CD4-positive, alpha-beta T cell (primary cell): ENCODE measurements at regions not wholly inside any gene's neighbourhood (a gene's known extent, or its start where the extent isn't known, plus 50 kb on each side); places are given as distances from the start of the nearest gene placed in this dataset.

Source experiments
- ATAC-seq: fragments of 200-7000 bp; cut with Tn5 transposase; one replicate; pipeline ENCODE4 v1.10.0; 2022; ENCODE audit warnings: mild to moderate bottlenecking; ENCODE audit not compliant: poor library complexity
- CTCF ChIA-PET: fragments of 350-600 bp; sonication (Branson Sonifier 250); formaldehyde crosslinking; loops from one replicate; lab custom pipeline; 2021; ENCODE audit warnings: antibody characterized with exemption, inconsistent platforms; lab: Charles Lee
- POLR2A ChIA-PET: fragments of 350-600 bp; sonication (Branson Sonifier 250); formaldehyde crosslinking; loops from one replicate; lab custom pipeline; 2021; ENCODE audit warnings: antibody characterized with exemption, inconsistent platforms; lab: Charles Lee
- DNase-seq, 14 experiments: peaks; one replicate each; pipeline ENCODE4 v3.0.0-alpha.2; 2013 to 2020; ENCODE audit warnings: mixed read lengths in 2 of 14
- H3K27ac ChIP-seq, 2 donors: one replicate each; pipeline versions ENCODE4 v1.5.1 to v1.7.0; 2013; ENCODE audit warnings: low read length in 2 of 2, low read depth in 1 of 2, mild to moderate bottlenecking in 1 of 2
- H3K27me3 ChIP-seq, 2 experiments: 1 replicate in 1 of 2; 2 replicates in 1 of 2; pipeline versions ENCODE4 v1.6.1 to v1.7.0; 2013; ENCODE audit warnings: low read length in 2 of 2, control low read depth in 1 of 2, mild to moderate bottlenecking in 1 of 2, moderate library complexity in 1 of 2; ENCODE audit not compliant: insufficient read depth in 2 of 2, control insufficient read depth in 1 of 2
- H3K36me3 ChIP-seq: one replicate; pipeline ENCODE4 v1.6.1; 2013; ENCODE audit warnings: low read length, control low read depth; ENCODE audit not compliant: insufficient read depth
- H3K4me1 ChIP-seq: one replicate; pipeline ENCODE4 v1.6.1; 2013; ENCODE audit warnings: low read length, control low read depth; ENCODE audit not compliant: insufficient read depth
- H3K4me3 ChIP-seq: one replicate; pipeline ENCODE4 v1.5.1; 2013; ENCODE audit warnings: mild to moderate bottlenecking, low read length, moderate library complexity
- H3K9me3 ChIP-seq, 2 experiments: 1 replicate in 1 of 2; 2 replicates in 1 of 2; pipeline versions ENCODE4 v1.6.1 to v1.7.0; 2013; ENCODE audit warnings: low read length in 2 of 2, mild to moderate bottlenecking in 2 of 2, control low read depth in 1 of 2, moderate library complexity in 1 of 2; ENCODE audit not compliant: control insufficient read depth in 1 of 2, insufficient read depth in 1 of 2
- H3K27ac Mint-ChIP-seq: one replicate; pipeline ENCODE4 v1.8.0; 2020; ENCODE audit warnings: mixed read lengths
- H3K27me3 Mint-ChIP-seq: one replicate; pipeline ENCODE4 v1.8.0; 2021; ENCODE audit warnings: mixed read lengths
- H3K36me3 Mint-ChIP-seq: one replicate; pipeline ENCODE4 v1.8.0; 2021; ENCODE audit warnings: low read depth, mixed read lengths
- H3K4me1 Mint-ChIP-seq: one replicate; pipeline ENCODE4 v1.8.0; 2021; ENCODE audit warnings: low read depth, mixed read lengths
- H3K4me3 Mint-ChIP-seq: one replicate; pipeline ENCODE4 v1.8.0; 2020; ENCODE audit warnings: mild to moderate bottlenecking, mixed read lengths
- H3K9me3 Mint-ChIP-seq: one replicate; pipeline ENCODE4 v1.8.0; 2020; ENCODE audit warnings: mixed read lengths
- intact Hi-C, 2 experiments: fragments of 100-400 bp; cut with DNase I in 1 of 2; cut with micrococcal nuclease in 1 of 2; formaldehyde crosslinking; loops; one replicate each; pipeline versions ENCODE4 v1.15.1 to v1.9.0; 2023 to 2025; cut with DNase I, micrococcal nuclease
- TF ChIP-seq, protein P1 (sequence below): fragments of 200-600 bp; IDR thresholded peaks from one replicate; pipeline ENCODE4 v1.8.0; 2022; ENCODE audit warnings: antibody characterized with exemption, mild to moderate bottlenecking

- intact Hi-C loops = no loop called here
- H3K27ac Mint-ChIP-seq = no peak overlapping the region
- H3K4me1 Mint-ChIP-seq = no peaks in the 10 kb centered on the region
- TF ChIP-seq, protein P1, sequence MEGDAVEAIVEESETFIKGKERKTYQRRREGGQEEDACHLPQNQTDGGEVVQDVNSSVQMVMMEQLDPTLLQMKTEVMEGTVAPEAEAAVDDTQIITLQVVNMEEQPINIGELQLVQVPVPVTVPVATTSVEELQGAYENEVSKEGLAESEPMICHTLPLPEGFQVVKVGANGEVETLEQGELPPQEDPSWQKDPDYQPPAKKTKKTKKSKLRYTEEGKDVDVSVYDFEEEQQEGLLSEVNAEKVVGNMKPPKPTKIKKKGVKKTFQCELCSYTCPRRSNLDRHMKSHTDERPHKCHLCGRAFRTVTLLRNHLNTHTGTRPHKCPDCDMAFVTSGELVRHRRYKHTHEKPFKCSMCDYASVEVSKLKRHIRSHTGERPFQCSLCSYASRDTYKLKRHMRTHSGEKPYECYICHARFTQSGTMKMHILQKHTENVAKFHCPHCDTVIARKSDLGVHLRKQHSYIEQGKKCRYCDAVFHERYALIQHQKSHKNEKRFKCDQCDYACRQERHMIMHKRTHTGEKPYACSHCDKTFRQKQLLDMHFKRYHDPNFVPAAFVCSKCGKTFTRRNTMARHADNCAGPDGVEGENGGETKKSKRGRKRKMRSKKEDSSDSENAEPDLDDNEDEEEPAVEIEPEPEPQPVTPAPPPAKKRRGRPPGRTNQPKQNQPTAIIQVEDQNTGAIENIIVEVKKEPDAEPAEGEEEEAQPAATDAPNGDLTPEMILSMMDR = no peak
- H3K4me3 Mint-ChIP-seq = no peak overlapping the region
- H3K27ac ChIP-seq = no peak overlapping the region
- CTCF ChIA-PET = no interaction called here
- H3K27me3 Mint-ChIP-seq = peaks cover 29% of the 10 kb centered on the region
- no peak for ATAC-seq
- no peaks in the 10 kb centered on the region for H3K36me3 Mint-ChIP-seq
- POLR2A ChIA-PET = no interaction called here
- H3K36me3 ChIP-seq = no peaks in the 10 kb centered on the region
- no peak overlapping the region for H3K4me3 ChIP-seq
- H3K27me3 ChIP-seq = peaks cover 5 to 12% of the 10 kb centered on the region in 2 experiments
- H3K9me3 ChIP-seq = no peaks in the 10 kb centered on the region
- no peaks in the 10 kb centered on the region for H3K9me3 Mint-ChIP-seq
- H3K4me1 ChIP-seq = no peaks in the 10 kb centered on the region
- DNase-seq = no peak
Observed at GRCh38 chr10:118216571-118217170, 125.5 kb downstream of the FAM204A start.

DNA sequence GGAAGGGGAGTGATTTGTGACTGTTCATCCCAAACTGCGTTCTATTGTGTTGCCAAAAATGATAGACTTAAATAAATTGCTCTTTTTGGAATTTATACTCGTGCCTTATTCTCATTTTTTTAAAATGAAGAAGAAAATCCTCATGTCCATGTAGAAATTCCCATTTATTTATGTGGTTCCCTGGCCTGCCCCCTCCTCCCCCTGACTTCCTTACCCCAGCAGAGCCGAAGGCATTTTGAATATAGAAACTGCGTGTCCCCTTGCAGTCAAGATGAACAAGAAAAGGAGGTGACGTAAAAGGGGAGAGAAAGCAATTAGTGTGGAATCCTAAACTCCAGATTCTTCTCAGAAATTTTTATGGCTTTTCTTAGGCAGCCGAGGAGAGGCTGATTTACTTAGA is 126.1 kb downstream of the FAM204A start:
- Histone ChIP-seq H3K36me3 (no peaks in the 10 kb centered on the region), H3K27ac (no peak overlapping the region), H3K4me1 (no peaks in the 10 kb centered on the region), H3K27me3 (peaks cover 5 to 12% of the 10 kb centered on the region in 2 experiments), H3K9me3 (no peaks in the 10 kb centered on the region), H3K4me3 (no peak overlapping the region)
- ATAC-seq = no peak
- DNase-seq = no peak
- intact Hi-C loops = no loop called here
- TF ChIP-seq, protein P1 = no peak
- CTCF ChIA-PET = no interaction called here
- H3K27me3 Mint-ChIP-seq = peaks cover 27% of the 10 kb centered on the region
- H3K27ac Mint-ChIP-seq = no peak overlapping the region
- POLR2A ChIA-PET = no interaction called here
- H3K4me1 Mint-ChIP-seq = no peaks in the 10 kb centered on the region
- no peaks in the 10 kb centered on the region for H3K9me3 Mint-ChIP-seq
- H3K36me3 Mint-ChIP-seq = no peaks in the 10 kb centered on the region
- no peak overlapping the region for H3K4me3 Mint-ChIP-seq

GRCh38 chr10:118214776-118215175 is 127.3 kb downstream of the FAM204A start:
- ATAC-seq = no peak
- H3K27ac Mint-ChIP-seq = no peak overlapping the region
- H3K27me3 ChIP-seq = peaks cover 2 to 12% of the 10 kb centered on the region in 2 experiments
- no peaks in the 10 kb centered on the region for H3K9me3 ChIP-seq
- no peak overlapping the region for H3K4me3 ChIP-seq
- ChIA-PET POLR2A (no interaction called here), CTCF (no interaction called here)
- H3K27ac ChIP-seq = no peak overlapping the region
- DNase-seq = no peak
- H3K4me1 Mint-ChIP-seq = no peaks in the 10 kb centered on the region
- no peaks in the 10 kb centered on the region for H3K9me3 Mint-ChIP-seq
- TF ChIP-seq, protein P1 = no peak
- no peak overlapping the region for H3K4me3 Mint-ChIP-seq
- peaks cover 32% of the 10 kb centered on the region for H3K27me3 Mint-ChIP-seq
- H3K36me3 Mint-ChIP-seq = no peaks in the 10 kb centered on the region
- intact Hi-C loops = no loop called here
- no peaks in the 10 kb centered on the region for H3K4me1 ChIP-seq
- H3K36me3 ChIP-seq = no peaks in the 10 kb centered on the region
